AG09309 (cell line): ENCODE measurements at regions not wholly inside any gene's neighbourhood (a gene's known extent, or its start where the extent isn't known, plus 50 kb on each side); places are given as distances from the start of the nearest gene placed in this dataset.

Experiments
- DNase-seq: peaks from one replicate; pipeline ENCODE4 v3.0.0-alpha.2; 2010; ENCODE audit warnings: low read depth
- H3K4me3 ChIP-seq: 2 replicates; pipeline ENCODE4 v1.5.1; 2011; ENCODE audit warnings: mild to moderate bottlenecking, low read depth, low read length, moderate library complexity; ENCODE audit not compliant: control insufficient read depth
- CTCF ChIP-seq: IDR thresholded peaks from 2 replicates; pipeline ENCODE4 v1.5.1; 2011; ENCODE audit warnings: mild to moderate bottlenecking, low read depth, low read length, inconsistent platforms; ENCODE audit not compliant: insufficient read depth, control insufficient read depth; ENCODE audit errors: missing control alignments

- no peak for DNase-seq
- no peak for TF ChIP-seq CTCF
- H3K4me3 ChIP-seq = no peak overlapping the region
Measured at GRCh38 chr16:86227041-86227440, 283.3 kb upstream of the FOXF1 start.

GRCh38 chr16:86227801-86228200 lies 282.5 kb upstream of the FOXF1 start:
- DNase-seq = peak; percentile 42
- TF ChIP-seq CTCF = no peak
- no peak overlapping the region for H3K4me3 ChIP-seq

GRCh38 chr16:86228713-86229112 lies 281.6 kb upstream of the FOXF1 start:
- no peak for TF ChIP-seq CTCF
- DNase-seq = no peak

GRCh38 chr16:86229283-86229682 lies 281.0 kb upstream of the FOXF1 start:
- no peak overlapping the region for H3K4me3 ChIP-seq
- TF ChIP-seq CTCF = no peak
- DNase-seq = no peak

More at GRCh38 chr16:86228713-86229112, 281.6 kb upstream of the FOXF1 start:
- no peak overlapping the region for H3K4me3 ChIP-seq

GRCh38 chr16:86229866-86230656 lies 280.3 kb upstream of the FOXF1 start:
- DNase-seq = no peak
- no peak for TF ChIP-seq CTCF
- H3K4me3 ChIP-seq = no peak overlapping the region

GRCh38 chr16:86231321-86231995 lies 278.9 kb upstream of the FOXF1 start:
- no peak for DNase-seq
- no peak overlapping the region for H3K4me3 ChIP-seq
- TF ChIP-seq CTCF = no peak
